GM12878 (cell line): ENCODE measurements at regions not wholly inside any gene's neighbourhood (a gene's known extent, or its start where the extent isn't known, plus 50 kb on each side); places are given as distances from the start of the nearest gene placed in this dataset.
A peak's percentile ranks its signal among the peaks of the same experiment; 100 is the strongest.

Experiments
- CHD1 ChIP-seq: IDR thresholded peaks from 2 replicates; pipeline ENCODE4 v1.6.1; 2012; ENCODE audit warnings: low read depth, low read length, improper control_type of control experiment
- CTCF ChIP-seq, 3 experiments: IDR thresholded peaks in 2 of 3; conservative IDR thresholded peaks in 1 of 3; 2 replicates each; pipeline ENCODE4 v1.5.1; 2011; ENCODE audit warnings: low read depth in 3 of 3, low read length in 3 of 3, mild to moderate bottlenecking in 3 of 3, control low read depth in 2 of 3, moderate library complexity in 2 of 3, inconsistent platforms in 1 of 3, mixed read lengths in 1 of 3; ENCODE audit not compliant: control insufficient read depth in 2 of 3, insufficient read depth in 1 of 3; ENCODE audit errors: extremely low read depth in 1 of 3
- ESRRA ChIP-seq: IDR thresholded peaks from 2 replicates; pipeline ENCODE4 v1.6.1; 2012; ENCODE audit warnings: mild to moderate bottlenecking, low read length, improper control_type of control experiment
- GABPA ChIP-seq: IDR thresholded peaks from 2 replicates; pipeline ENCODE4 v1.6.1; 2014; ENCODE audit warnings: antibody characterized with exemption, low read depth, mild to moderate bottlenecking, inconsistent platforms
- HDAC2 ChIP-seq: fragments of 200-600 bp; sonication (generic); IDR thresholded peaks from 2 replicates; pipeline ENCODE4 v1.6.1; 2017
- MLLT1 ChIP-seq: fragments of 450-650 bp; IDR thresholded peaks from 2 replicates; pipeline ENCODE4 v1.6.1; 2016; ENCODE audit warnings: mild to moderate bottlenecking
- NFXL1 ChIP-seq: fragments of 450-650 bp; IDR thresholded peaks from 2 replicates; pipeline ENCODE4 v1.6.1; 2017; ENCODE audit warnings: antibody characterized with exemption, mild to moderate bottlenecking, borderline replicate concordance
- POLR2A ChIP-seq: IDR thresholded peaks from 2 replicates; pipeline ENCODE4 v1.6.1; 2011; ENCODE audit warnings: low read depth, mild to moderate bottlenecking, low read length
- POLR2AphosphoS5 ChIP-seq: IDR thresholded peaks from 2 replicates; pipeline ENCODE4 v1.6.1; 2011; ENCODE audit warnings: mild to moderate bottlenecking, low read length, inconsistent platforms
- SIX5 ChIP-seq: IDR thresholded peaks from 2 replicates; pipeline ENCODE4 v1.6.1; 2011; ENCODE audit warnings: mild to moderate bottlenecking, low read depth, low read length, moderate library complexity; ENCODE audit not compliant: severe bottlenecking
- SMAD1 ChIP-seq: fragments of 450-650 bp; IDR thresholded peaks from 2 replicates; pipeline ENCODE4 v1.6.1; 2018; ENCODE audit warnings: mild to moderate bottlenecking, low read depth; ENCODE audit not compliant: partially characterized antibody
- SUZ12 ChIP-seq: fragments of 200-600 bp; sonication (generic); IDR thresholded peaks from one replicate; pipeline ENCODE4 v1.6.1; 2018; ENCODE audit warnings: antibody characterized with exemption, mild to moderate bottlenecking; ENCODE audit not compliant: unreplicated experiment
- ZBTB33 ChIP-seq: fragments of 450-650 bp; IDR thresholded peaks from 2 replicates; pipeline ENCODE4 v1.6.1; 2017; ENCODE audit warnings: mild to moderate bottlenecking
- TF ChIP-seq, protein P1 (sequence below): IDR thresholded peaks from 2 replicates; pipeline ENCODE4 v1.6.1; 2012; ENCODE audit warnings: low read depth, low read length, improper control_type of control experiment

DNA sequence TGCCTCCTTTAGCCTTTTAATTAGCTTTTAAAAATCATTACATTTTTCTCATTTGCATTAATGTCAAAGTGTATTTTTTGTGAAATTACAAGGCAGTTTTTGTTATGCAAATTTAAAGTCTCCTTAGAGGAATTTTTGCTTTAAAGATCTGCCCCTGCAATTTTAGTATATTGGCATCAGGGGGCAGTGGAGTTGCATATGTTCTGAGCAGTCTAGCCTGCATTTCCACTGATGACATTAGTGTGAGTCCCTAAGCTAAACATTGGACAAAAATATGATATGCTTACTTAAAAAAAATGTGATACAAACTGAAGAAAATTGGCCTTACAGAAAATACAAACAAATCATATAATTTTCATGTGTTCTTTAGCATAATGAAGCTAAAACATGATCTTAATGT lies 426.5 kb downstream of the SLC4A3 start:
- peak in 1 of 3 experiments; percentile 15; a peak in 1 of 6 replicates for TF ChIP-seq CTCF (IDR thresholded peaks at IDR 0.05 in 2 of 3, conservative IDR thresholded peaks at IDR 0.05 in 1 of 3; ENCODE audit: control insufficient read depth in 2 of 3, extremely low read depth in 1 of 3, insufficient read depth in 1 of 3, low read depth in 3 of 3, low read length in 3 of 3)
- TF ChIP-seq SMAD1: no peak
- TF ChIP-seq POLR2AphosphoS5: no peak
- TF ChIP-seq HDAC2: no peak
- TF ChIP-seq ZBTB33: no peak
- TF ChIP-seq, protein P1, sequence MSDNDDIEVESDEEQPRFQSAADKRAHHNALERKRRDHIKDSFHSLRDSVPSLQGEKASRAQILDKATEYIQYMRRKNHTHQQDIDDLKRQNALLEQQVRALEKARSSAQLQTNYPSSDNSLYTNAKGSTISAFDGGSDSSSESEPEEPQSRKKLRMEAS: no peak
- TF ChIP-seq SUZ12: no peak
- TF ChIP-seq CHD1: no peak
- TF ChIP-seq POLR2A: no peak
- no peak for TF ChIP-seq GABPA
- no peak for TF ChIP-seq ESRRA
- TF ChIP-seq MLLT1: no peak
- TF ChIP-seq NFXL1: no peak
- TF ChIP-seq SIX5: no peak
